ENCODE measurements at regions not wholly inside any gene's neighbourhood (a gene's known extent, or its start where the extent isn't known, plus 50 kb on each side); places are given as distances from the start of the nearest gene placed in this dataset.

- TF ChIP-seq POLR2AphosphoS5 (IDR thresholded peaks at IDR 0.05) (no peak), POLR2A (IDR thresholded peaks at IDR 0.05) (no peak), EP300 (IDR thresholded peaks at IDR 0.05) (no peak), CTCF (IDR thresholded peaks at IDR 0.05) (no peak)
Measured at GRCh38 chr9:21692390-21692789, 110.0 kb upstream of the MTAP start.

GRCh38 chr9:21694424-21694823, 108.0 kb upstream of the MTAP start:
- no peak for DNase-seq
- Histone ChIP-seq H3K27ac (no peak overlapping the region), H3K4me1 (peaks cover 0 to 5% (median 0%) of the 10 kb centered on the region in 4 donors), H3K4me3 (no peak overlapping the region), H3K36me3 (no peaks in the 10 kb centered on the region), H3K9me3 (peaks cover 0 to 13% (median 4%) of the 10 kb centered on the region in 4 donors), H3K27me3 (no peaks in the 10 kb centered on the region)
- TF ChIP-seq POLR2A (IDR thresholded peaks at IDR 0.05), result no peak
- no peak for TF ChIP-seq EP300 (IDR thresholded peaks at IDR 0.05)
- no peak for TF ChIP-seq CTCF (IDR thresholded peaks at IDR 0.05)
- whole genome bisulfite sequencing, 5 donors, result 73 to 87% (median 81%) methylated on average over 3 to 6 of the region's 6 CpGs
- intact Hi-C loops (cut with DNase I; ENCODE audit: low total_unique reads), result no loop called here

More at GRCh38 chr9:21692390-21692789, 110.0 kb upstream of the MTAP start:
- peaks cover 0 to 13% (median 4%) of the 10 kb centered on the region in 4 donors for H3K9me3 ChIP-seq
- H3K4me1 ChIP-seq, result peaks cover 0 to 23% (median 4%) of the 10 kb centered on the region in 4 donors
- DNase-seq, result no peak
- no peak overlapping the region for H3K27ac ChIP-seq
- intact Hi-C loops (cut with DNase I; ENCODE audit: low total_unique reads), result no loop called here
- 74 to 88% (median 82%) methylated on average over 6 of the region's 6 CpGs for WGBS, 5 donors
- no peaks in the 10 kb centered on the region for H3K27me3 ChIP-seq
- no peaks in the 10 kb centered on the region for H3K36me3 ChIP-seq
- no peak overlapping the region for H3K4me3 ChIP-seq

- no peaks in the 10 kb centered on the region for H3K27me3 ChIP-seq
- no peak for DNase-seq
- H3K4me3 ChIP-seq, result no peak overlapping the region
- H3K27ac ChIP-seq, result no peak overlapping the region
- no peak for TF ChIP-seq POLR2A (IDR thresholded peaks at IDR 0.05)
- no peak for TF ChIP-seq EP300 (IDR thresholded peaks at IDR 0.05)
- TF ChIP-seq POLR2AphosphoS5 (IDR thresholded peaks at IDR 0.05), result no peak
- TF ChIP-seq CTCF (IDR thresholded peaks at IDR 0.05), result no peak
- peaks cover 0 to 13% (median 4%) of the 10 kb centered on the region in 4 donors for H3K9me3 ChIP-seq
- H3K36me3 ChIP-seq, result no peaks in the 10 kb centered on the region
- intact Hi-C loops (cut with DNase I; ENCODE audit: low total_unique reads), result no loop called here
- 94 to 99% (median 97%) methylated on average over 13 to 14 of the region's 14 CpGs for WGBS, 5 donors
- H3K4me1 ChIP-seq, result no peaks in the 10 kb centered on the region
Measured at GRCh38 chr9:21695443-21695842, 107.0 kb upstream of the MTAP start.

GRCh38 chr9:21695874-21696341, 106.5 kb upstream of the MTAP start:
- TF ChIP-seq EP300 (IDR thresholded peaks at IDR 0.05) (no peak), POLR2A (IDR thresholded peaks at IDR 0.05) (no peak), CTCF (IDR thresholded peaks at IDR 0.05) (no peak), POLR2AphosphoS5 (IDR thresholded peaks at IDR 0.05) (no peak)
- H3K36me3 ChIP-seq, result no peaks in the 10 kb centered on the region
- intact Hi-C loops (cut with DNase I; ENCODE audit: low total_unique reads), result no loop called here
- H3K27ac ChIP-seq, result no peak overlapping the region
- peaks cover 0 to 13% (median 4%) of the 10 kb centered on the region in 4 donors for H3K9me3 ChIP-seq
- H3K27me3 ChIP-seq, result no peaks in the 10 kb centered on the region
- 92 to 98% (median 97%) methylated on average over 11 to 25 of the region's 25 CpGs for WGBS, 5 donors
- DNase-seq, result no peak
- H3K4me1 ChIP-seq, result no peaks in the 10 kb centered on the region
- H3K4me3 ChIP-seq, result no peak overlapping the region

Data from stomach (tissue), 8 donors.